ENCODE measurements at regions not wholly inside any gene's neighbourhood (a gene's known extent, or its start where the extent isn't known, plus 50 kb on each side); places are given as distances from the start of the nearest gene placed in this dataset.

GRCh38 chr2:204477358-204477950 lies 67.8 kb upstream of the PARD3B start:
- H3K4me3 ChIP-seq (ENCODE audit: low read depth in 1 of 5, low read length in 5 of 5) = no peak overlapping the region
- no peak overlapping the region for H3K9ac ChIP-seq (ENCODE audit: low read length in 5 of 5)
- no peak overlapping the region for H3K27ac ChIP-seq (ENCODE audit: low read depth, low read length)
- no peaks in the 10 kb centered on the region for H3K4me1 ChIP-seq (ENCODE audit: control insufficient read depth in 5 of 5, insufficient read depth in 5 of 5, low read length in 5 of 5)
- H3K36me3 ChIP-seq (ENCODE audit: control insufficient read depth in 5 of 5, insufficient read depth in 5 of 5, low read length in 5 of 5) = no peaks in the 10 kb centered on the region
- no peaks in the 10 kb centered on the region for H3K9me3 ChIP-seq (ENCODE audit: control insufficient read depth in 5 of 5, low read length in 5 of 5)
- H3K27me3 ChIP-seq (ENCODE audit: control insufficient read depth in 5 of 5, insufficient read depth in 4 of 5, low read length in 5 of 5) = no peaks in the 10 kb centered on the region

- Histone ChIP-seq H3K36me3 (ENCODE audit: control insufficient read depth in 5 of 5, insufficient read depth in 5 of 5, low read length in 5 of 5) (no peaks in the 10 kb centered on the region), H3K9ac (ENCODE audit: low read length in 5 of 5) (no peak overlapping the region), H3K27me3 (ENCODE audit: control insufficient read depth in 5 of 5, insufficient read depth in 4 of 5, low read length in 5 of 5) (no peaks in the 10 kb centered on the region), H3K27ac (ENCODE audit: low read depth, low read length) (no peak overlapping the region), H3K4me3 (ENCODE audit: low read depth in 1 of 5, low read length in 5 of 5) (no peak overlapping the region), H3K4me1 (ENCODE audit: control insufficient read depth in 5 of 5, insufficient read depth in 5 of 5, low read length in 5 of 5) (no peaks in the 10 kb centered on the region), H3K9me3 (ENCODE audit: control insufficient read depth in 5 of 5, low read length in 5 of 5) (no peaks in the 10 kb centered on the region)
These were observed 65.7 kb upstream of the PARD3B start for GRCh38 chr2:204479557-204479956.

GRCh38 chr2:204480676-204481075 lies 64.6 kb upstream of the PARD3B start:
- no peaks in the 10 kb centered on the region for H3K4me1 ChIP-seq (ENCODE audit: control insufficient read depth in 5 of 5, insufficient read depth in 5 of 5, low read length in 5 of 5)
- H3K9me3 ChIP-seq (ENCODE audit: control insufficient read depth in 5 of 5, low read length in 5 of 5) = no peaks in the 10 kb centered on the region
- no peaks in the 10 kb centered on the region for H3K27me3 ChIP-seq (ENCODE audit: control insufficient read depth in 5 of 5, insufficient read depth in 4 of 5, low read length in 5 of 5)
- no peak overlapping the region for H3K27ac ChIP-seq (ENCODE audit: low read depth, low read length)
- H3K9ac ChIP-seq (ENCODE audit: low read length in 5 of 5) = no peak overlapping the region
- H3K4me3 ChIP-seq (ENCODE audit: low read depth in 1 of 5, low read length in 5 of 5) = no peak overlapping the region
- no peaks in the 10 kb centered on the region for H3K36me3 ChIP-seq (ENCODE audit: control insufficient read depth in 5 of 5, insufficient read depth in 5 of 5, low read length in 5 of 5)

- Histone ChIP-seq H3K4me3 (ENCODE audit: low read depth in 1 of 5, low read length in 5 of 5) (no peak overlapping the region), H3K27ac (ENCODE audit: low read depth, low read length) (no peak overlapping the region)
These were observed 61.6 kb upstream of the PARD3B start for GRCh38 chr2:204483608-204484081.

GRCh38 chr2:204486321-204486720 lies 59.0 kb upstream of the PARD3B start:
- Histone ChIP-seq H3K4me3 (ENCODE audit: low read depth in 1 of 5, low read length in 5 of 5) (no peak overlapping the region), H3K9me3 (ENCODE audit: control insufficient read depth in 5 of 5, low read length in 5 of 5) (no peaks in the 10 kb centered on the region), H3K27ac (ENCODE audit: low read depth, low read length) (no peak overlapping the region), H3K27me3 (ENCODE audit: control insufficient read depth in 5 of 5, insufficient read depth in 4 of 5, low read length in 5 of 5) (no peaks in the 10 kb centered on the region), H3K36me3 (ENCODE audit: control insufficient read depth in 5 of 5, insufficient read depth in 5 of 5, low read length in 5 of 5) (no peaks in the 10 kb centered on the region), H3K4me1 (ENCODE audit: control insufficient read depth in 5 of 5, insufficient read depth in 5 of 5, low read length in 5 of 5) (no peaks in the 10 kb centered on the region), H3K9ac (ENCODE audit: low read length in 5 of 5) (no peak overlapping the region)

More at GRCh38 chr2:204483608-204484081, 61.6 kb upstream of the PARD3B start:
- Histone ChIP-seq H3K4me1 (ENCODE audit: control insufficient read depth in 5 of 5, insufficient read depth in 5 of 5, low read length in 5 of 5) (no peaks in the 10 kb centered on the region), H3K27me3 (ENCODE audit: control insufficient read depth in 5 of 5, insufficient read depth in 4 of 5, low read length in 5 of 5) (no peaks in the 10 kb centered on the region), H3K36me3 (ENCODE audit: control insufficient read depth in 5 of 5, insufficient read depth in 5 of 5, low read length in 5 of 5) (no peaks in the 10 kb centered on the region), H3K9ac (ENCODE audit: low read length in 5 of 5) (no peak overlapping the region), H3K9me3 (ENCODE audit: control insufficient read depth in 5 of 5, low read length in 5 of 5) (no peaks in the 10 kb centered on the region)

- Histone ChIP-seq H3K4me3 (ENCODE audit: low read depth in 1 of 5, low read length in 5 of 5) (no peak overlapping the region), H3K27me3 (ENCODE audit: control insufficient read depth in 5 of 5, insufficient read depth in 4 of 5, low read length in 5 of 5) (no peaks in the 10 kb centered on the region), H3K9me3 (ENCODE audit: control insufficient read depth in 5 of 5, low read length in 5 of 5) (no peaks in the 10 kb centered on the region), H3K9ac (ENCODE audit: low read length in 5 of 5) (no peak overlapping the region), H3K4me1 (ENCODE audit: control insufficient read depth in 5 of 5, insufficient read depth in 5 of 5, low read length in 5 of 5) (no peaks in the 10 kb centered on the region), H3K36me3 (ENCODE audit: control insufficient read depth in 5 of 5, insufficient read depth in 5 of 5, low read length in 5 of 5) (no peaks in the 10 kb centered on the region), H3K27ac (ENCODE audit: low read depth, low read length) (no peak overlapping the region)
These were observed 58.5 kb upstream of the PARD3B start for GRCh38 chr2:204486805-204487204.

GRCh38 chr2:204487447-204488229 lies 57.6 kb upstream of the PARD3B start:
- H3K27ac ChIP-seq (ENCODE audit: low read depth, low read length) = no peak overlapping the region
- H3K27me3 ChIP-seq (ENCODE audit: control insufficient read depth in 5 of 5, insufficient read depth in 4 of 5, low read length in 5 of 5) = no peaks in the 10 kb centered on the region
- no peak overlapping the region for H3K4me3 ChIP-seq (ENCODE audit: low read depth in 1 of 5, low read length in 5 of 5)
- no peaks in the 10 kb centered on the region for H3K4me1 ChIP-seq (ENCODE audit: control insufficient read depth in 5 of 5, insufficient read depth in 5 of 5, low read length in 5 of 5)
- no peaks in the 10 kb centered on the region for H3K36me3 ChIP-seq (ENCODE audit: control insufficient read depth in 5 of 5, insufficient read depth in 5 of 5, low read length in 5 of 5)
- no peaks in the 10 kb centered on the region for H3K9me3 ChIP-seq (ENCODE audit: control insufficient read depth in 5 of 5, low read length in 5 of 5)
- H3K9ac ChIP-seq (ENCODE audit: low read length in 5 of 5) = no peak overlapping the region

GRCh38 chr2:204491528-204491927 lies 53.7 kb upstream of the PARD3B start:
- H3K9ac ChIP-seq (ENCODE audit: low read length in 5 of 5) = no peak overlapping the region
- no peaks in the 10 kb centered on the region for H3K27me3 ChIP-seq (ENCODE audit: control insufficient read depth in 5 of 5, insufficient read depth in 4 of 5, low read length in 5 of 5)
- no peaks in the 10 kb centered on the region for H3K4me1 ChIP-seq (ENCODE audit: control insufficient read depth in 5 of 5, insufficient read depth in 5 of 5, low read length in 5 of 5)
- H3K4me3 ChIP-seq (ENCODE audit: low read depth in 1 of 5, low read length in 5 of 5) = no peak overlapping the region
- H3K9me3 ChIP-seq (ENCODE audit: control insufficient read depth in 5 of 5, low read length in 5 of 5) = no peaks in the 10 kb centered on the region
- no peaks in the 10 kb centered on the region for H3K36me3 ChIP-seq (ENCODE audit: control insufficient read depth in 5 of 5, insufficient read depth in 5 of 5, low read length in 5 of 5)
- H3K27ac ChIP-seq (ENCODE audit: low read depth, low read length) = no peak overlapping the region

- no peak overlapping the region for H3K9ac ChIP-seq (ENCODE audit: low read length in 5 of 5)
- H3K27ac ChIP-seq (ENCODE audit: low read depth, low read length) = no peak overlapping the region
- no peaks in the 10 kb centered on the region for H3K27me3 ChIP-seq (ENCODE audit: control insufficient read depth in 5 of 5, insufficient read depth in 4 of 5, low read length in 5 of 5)
- H3K4me1 ChIP-seq (ENCODE audit: control insufficient read depth in 5 of 5, insufficient read depth in 5 of 5, low read length in 5 of 5) = no peaks in the 10 kb centered on the region
- no peaks in the 10 kb centered on the region for H3K36me3 ChIP-seq (ENCODE audit: control insufficient read depth in 5 of 5, insufficient read depth in 5 of 5, low read length in 5 of 5)
- no peak overlapping the region for H3K4me3 ChIP-seq (ENCODE audit: low read depth in 1 of 5, low read length in 5 of 5)
- H3K9me3 ChIP-seq (ENCODE audit: control insufficient read depth in 5 of 5, low read length in 5 of 5) = no peaks in the 10 kb centered on the region
These were observed 52.9 kb upstream of the PARD3B start for GRCh38 chr2:204492417-204492816.

GRCh38 chr2:204494681-204495080 lies 50.6 kb upstream of the PARD3B start:
- Histone ChIP-seq H3K27me3 (ENCODE audit: control insufficient read depth in 5 of 5, insufficient read depth in 4 of 5, low read length in 5 of 5) (no peaks in the 10 kb centered on the region), H3K9ac (ENCODE audit: low read length in 5 of 5) (no peak overlapping the region), H3K4me3 (ENCODE audit: low read depth in 1 of 5, low read length in 5 of 5) (no peak overlapping the region), H3K9me3 (ENCODE audit: control insufficient read depth in 5 of 5, low read length in 5 of 5) (no peaks in the 10 kb centered on the region), H3K36me3 (ENCODE audit: control insufficient read depth in 5 of 5, insufficient read depth in 5 of 5, low read length in 5 of 5) (no peaks in the 10 kb centered on the region), H3K27ac (ENCODE audit: low read depth, low read length) (no peak overlapping the region), H3K4me1 (ENCODE audit: control insufficient read depth in 5 of 5, insufficient read depth in 5 of 5, low read length in 5 of 5) (no peaks in the 10 kb centered on the region)
